BJ (cell line): ENCODE measurements at regions not wholly inside any gene's neighbourhood (a gene's known extent, or its start where the extent isn't known, plus 50 kb on each side); places are given as distances from the start of the nearest gene placed in this dataset.

ENCODE experiments used
- CTCF ChIA-PET: fragments of 350-600 bp; formaldehyde crosslinking; extraction: SDS; loops from one replicate; lab custom pipeline; 2021; ENCODE audit warnings: antibody characterized with exemption, inconsistent platforms; lab: Yijun Ruan, JAX
- POLR2A ChIA-PET: fragments of 300-600 bp; sonication (Branson Sonifier 250); formaldehyde crosslinking; extraction: SDS; loops from one replicate; lab custom pipeline; 2021; ENCODE audit warnings: antibody characterized with exemption; lab: Charles Lee
- DNase-seq: peaks from one replicate; pipeline ENCODE4 v3.0.0-alpha.2; 2011; ENCODE audit warnings: low read depth
- H3K27me3 ChIP-seq: 2 replicates; pipeline ENCODE4 v1.6.0; 2011; ENCODE audit warnings: low read length; ENCODE audit not compliant: control insufficient read depth, insufficient read depth
- H3K36me3 ChIP-seq: 2 replicates; pipeline ENCODE4 v1.5.1; 2011; ENCODE audit warnings: low read length; ENCODE audit not compliant: control insufficient read depth, insufficient read depth
- H3K4me3 ChIP-seq: 2 replicates; pipeline ENCODE4 v1.5.1; 2011; ENCODE audit warnings: low read depth, mild to moderate bottlenecking, control low read depth, low read length
- CTCF ChIP-seq: IDR thresholded peaks from 2 replicates; pipeline ENCODE4 v1.5.1; 2011; ENCODE audit warnings: low read depth, mild to moderate bottlenecking, control low read depth, inconsistent platforms, low read length, moderate library complexity; ENCODE audit not compliant: insufficient read depth

DNA sequence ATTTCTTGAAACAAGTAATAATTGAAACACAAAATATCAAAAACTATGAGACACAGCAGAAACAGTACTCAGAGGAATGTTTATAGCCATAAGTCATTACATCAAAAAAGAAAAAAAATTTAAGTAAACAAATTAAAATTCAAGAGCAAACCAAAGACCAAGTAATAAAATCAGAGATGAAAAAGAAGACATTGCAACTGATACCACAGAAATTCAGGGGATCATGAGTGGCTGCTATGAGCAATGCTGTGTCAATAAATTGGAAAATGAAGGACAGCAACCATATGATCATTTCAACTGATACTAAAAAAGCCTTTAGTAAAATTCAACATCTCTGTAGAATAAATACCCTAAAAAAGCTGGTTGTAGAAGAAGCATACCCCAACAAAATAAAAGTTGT, 644.1 kb upstream of the BCHE start:
- no peak for DNase-seq
- H3K36me3 ChIP-seq = no peaks in the 10 kb centered on the region
- CTCF ChIA-PET = no interaction called here

DNA sequence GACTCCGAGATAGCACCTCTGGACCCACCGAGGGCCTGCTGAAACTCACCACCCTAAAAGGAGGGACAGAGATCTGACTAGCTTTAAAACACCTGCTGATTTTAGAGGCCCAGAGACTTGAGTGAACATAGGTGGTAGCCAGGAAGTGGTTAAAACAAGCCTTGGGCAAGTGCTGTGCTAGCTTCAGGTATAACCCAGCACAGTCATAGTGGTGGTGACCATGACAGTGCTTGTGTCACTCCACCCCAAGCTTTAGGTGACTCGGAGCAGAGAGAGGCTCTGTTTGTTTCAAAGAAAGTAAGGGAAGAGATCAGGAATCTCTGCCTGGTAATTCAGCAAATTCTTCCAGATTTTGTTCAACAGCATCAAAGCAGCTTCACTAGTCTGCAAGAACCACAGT, 641.1 kb upstream of the BCHE start:
- ChIA-PET POLR2A (no interaction called here), CTCF (no interaction called here)
- Histone ChIP-seq H3K36me3 (no peaks in the 10 kb centered on the region), H3K27me3 (no peaks in the 10 kb centered on the region), H3K4me3 (no peak overlapping the region)
- DNase-seq = no peak
- no peak for TF ChIP-seq CTCF

More for the DNA sequence above, 644.1 kb upstream of the BCHE start:
- no peak for TF ChIP-seq CTCF
- Histone ChIP-seq H3K4me3 (no peak overlapping the region), H3K27me3 (no peaks in the 10 kb centered on the region)
- POLR2A ChIA-PET = no interaction called here

GRCh38 chr3:166473501-166473900, 636.3 kb upstream of the BCHE start:
- POLR2A ChIA-PET = no interaction called here
- CTCF ChIA-PET = no interaction called here
- TF ChIP-seq CTCF = no peak
- DNase-seq = no peak
- Histone ChIP-seq H3K27me3 (no peaks in the 10 kb centered on the region), H3K4me3 (no peak overlapping the region), H3K36me3 (no peaks in the 10 kb centered on the region)

DNA sequence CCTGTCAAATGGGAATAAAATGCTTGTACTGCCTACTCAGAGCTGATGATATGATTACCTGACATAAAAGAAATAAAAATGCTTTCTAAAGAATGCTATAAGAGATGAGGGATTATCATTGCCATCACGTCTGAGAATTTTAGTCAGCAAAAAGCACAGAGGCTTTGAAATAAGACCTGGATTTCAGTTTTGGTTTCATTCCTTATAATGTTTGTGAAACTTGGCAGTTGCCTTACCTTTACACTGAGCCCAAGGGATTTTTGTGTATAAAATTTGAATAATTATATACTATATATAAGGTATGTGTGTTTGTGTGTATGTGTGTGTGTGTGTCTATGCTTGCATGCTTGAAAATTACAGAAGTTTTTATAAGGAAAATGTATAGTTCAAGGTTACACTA, 634.8 kb upstream of the BCHE start:
- no peak for TF ChIP-seq CTCF
- no peak overlapping the region for H3K4me3 ChIP-seq
- H3K27me3 ChIP-seq = no peaks in the 10 kb centered on the region
- no peak for DNase-seq
- CTCF ChIA-PET = no interaction called here
- no peaks in the 10 kb centered on the region for H3K36me3 ChIP-seq
- POLR2A ChIA-PET = no interaction called here

- POLR2A ChIA-PET = no interaction called here
- Histone ChIP-seq H3K27me3 (no peaks in the 10 kb centered on the region), H3K36me3 (no peaks in the 10 kb centered on the region), H3K4me3 (no peak overlapping the region)
- no peak for TF ChIP-seq CTCF
- DNase-seq = no peak
- CTCF ChIA-PET = no interaction called here
Measured at GRCh38 chr3:166471074-166471767, 634.0 kb upstream of the BCHE start.
